C4-2B (cell line): ENCODE measurements at regions not wholly inside any gene's neighbourhood (a gene's known extent, or its start where the extent isn't known, plus 50 kb on each side); places are given as distances from the start of the nearest gene placed in this dataset.

Experiments
- H3K27ac ChIP-seq: fragments of 450-650 bp; 2 replicates; pipeline ENCODE4 v1.5.1; 2017
- ZFX ChIP-seq: fragments of 450-650 bp; IDR thresholded peaks from 2 replicates; pipeline ENCODE4 v1.6.1; 2017
- TF ChIP-seq, protein P1 (sequence below): fragments of 450-650 bp; conservative IDR thresholded peaks from 2 replicates; pipeline ENCODE4 v1.5.1; 2017; ENCODE audit warnings: mild to moderate bottlenecking

DNA sequence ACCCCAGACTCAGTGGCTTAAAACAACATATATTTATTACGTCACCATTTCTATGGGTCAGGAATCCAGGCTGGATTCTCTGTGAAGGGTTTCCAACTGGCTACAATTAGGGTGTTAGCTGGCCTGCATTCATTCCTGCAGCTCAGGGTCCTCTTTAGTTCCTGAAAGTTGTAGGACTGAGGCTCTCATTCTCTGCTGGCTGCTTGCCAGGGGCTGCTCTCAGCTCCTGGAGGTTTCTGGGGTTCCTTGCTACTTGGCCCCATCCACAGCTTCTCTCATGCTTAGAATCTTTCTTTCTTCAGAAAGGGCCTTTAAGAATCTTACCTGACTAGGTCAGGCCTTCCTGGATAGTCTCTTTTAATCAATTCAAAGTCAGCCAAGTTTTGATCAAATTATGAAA lies 424.6 kb downstream of the GADD45G start:
- no peak overlapping the region for H3K27ac ChIP-seq
- no peak for TF ChIP-seq ZFX
- TF ChIP-seq, protein P1, sequence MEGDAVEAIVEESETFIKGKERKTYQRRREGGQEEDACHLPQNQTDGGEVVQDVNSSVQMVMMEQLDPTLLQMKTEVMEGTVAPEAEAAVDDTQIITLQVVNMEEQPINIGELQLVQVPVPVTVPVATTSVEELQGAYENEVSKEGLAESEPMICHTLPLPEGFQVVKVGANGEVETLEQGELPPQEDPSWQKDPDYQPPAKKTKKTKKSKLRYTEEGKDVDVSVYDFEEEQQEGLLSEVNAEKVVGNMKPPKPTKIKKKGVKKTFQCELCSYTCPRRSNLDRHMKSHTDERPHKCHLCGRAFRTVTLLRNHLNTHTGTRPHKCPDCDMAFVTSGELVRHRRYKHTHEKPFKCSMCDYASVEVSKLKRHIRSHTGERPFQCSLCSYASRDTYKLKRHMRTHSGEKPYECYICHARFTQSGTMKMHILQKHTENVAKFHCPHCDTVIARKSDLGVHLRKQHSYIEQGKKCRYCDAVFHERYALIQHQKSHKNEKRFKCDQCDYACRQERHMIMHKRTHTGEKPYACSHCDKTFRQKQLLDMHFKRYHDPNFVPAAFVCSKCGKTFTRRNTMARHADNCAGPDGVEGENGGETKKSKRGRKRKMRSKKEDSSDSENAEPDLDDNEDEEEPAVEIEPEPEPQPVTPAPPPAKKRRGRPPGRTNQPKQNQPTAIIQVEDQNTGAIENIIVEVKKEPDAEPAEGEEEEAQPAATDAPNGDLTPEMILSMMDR, result no peak

- TF ChIP-seq ZFX, result no peak
- TF ChIP-seq, protein P1, result no peak
Measured at GRCh38 chr9:90029996-90030395, 425.2 kb downstream of the GADD45G start.

GRCh38 chr9:90032296-90033027 lies 427.6 kb downstream of the GADD45G start:
- no peak for TF ChIP-seq ZFX
- TF ChIP-seq, protein P1, result no peak

More at GRCh38 chr9:90029996-90030395, 425.2 kb downstream of the GADD45G start:
- H3K27ac ChIP-seq, result no peak overlapping the region

GRCh38 chr9:90033028-90033650 lies 428.3 kb downstream of the GADD45G start:
- H3K27ac ChIP-seq, result no peak overlapping the region
- TF ChIP-seq, protein P1, result no peak
- no peak for TF ChIP-seq ZFX

More at GRCh38 chr9:90032296-90033027, 427.6 kb downstream of the GADD45G start:
- H3K27ac ChIP-seq, result no peak overlapping the region

DNA sequence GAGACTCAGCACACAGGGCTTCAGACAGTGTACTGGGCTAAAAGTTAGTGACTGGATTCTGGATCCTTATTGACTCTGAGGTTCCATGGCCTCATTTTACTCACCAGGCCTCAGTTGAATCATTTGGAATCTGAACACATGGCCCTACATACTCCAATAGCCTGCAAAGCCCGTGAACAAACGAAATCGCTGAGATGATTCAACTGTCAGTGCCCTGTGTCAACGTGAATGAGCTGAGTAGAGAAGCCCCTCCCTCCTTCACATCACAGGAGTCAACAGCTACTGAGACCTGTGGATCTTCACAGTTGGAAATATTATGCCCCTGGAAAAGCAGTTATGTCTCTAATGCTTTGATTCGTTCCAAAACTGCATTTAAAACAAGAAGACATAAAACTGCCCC lies 429.3 kb downstream of the GADD45G start:
- no peak overlapping the region for H3K27ac ChIP-seq
- TF ChIP-seq ZFX, result no peak
- TF ChIP-seq, protein P1, result no peak

DNA sequence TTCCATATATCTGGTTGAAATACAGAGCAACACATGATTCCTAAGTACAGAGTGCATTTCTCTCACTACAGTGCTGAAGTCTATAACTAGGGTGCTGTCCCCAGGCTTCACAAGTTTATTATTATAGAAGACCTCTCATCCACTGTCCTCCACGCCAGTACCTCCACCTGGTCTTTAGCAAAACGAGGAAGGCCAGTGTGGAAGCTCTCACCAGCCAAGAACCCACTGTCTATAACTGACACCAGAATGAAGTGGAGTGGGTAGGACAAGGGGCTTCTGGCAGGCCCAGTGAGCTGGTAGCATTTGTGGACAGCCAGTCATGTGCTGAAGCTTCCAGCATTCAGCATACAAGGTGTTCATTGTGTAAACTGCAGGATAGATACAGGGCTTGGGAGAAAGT lies 430.7 kb downstream of the GADD45G start:
- no peak overlapping the region for H3K27ac ChIP-seq
- TF ChIP-seq ZFX, result no peak
- TF ChIP-seq, protein P1, result no peak

GRCh38 chr9:90037146-90037797 lies 432.5 kb downstream of the GADD45G start:
- TF ChIP-seq ZFX, result no peak
- TF ChIP-seq, protein P1, result no peak
- H3K27ac ChIP-seq, result no peak overlapping the region
